ENCODE measurements at regions not wholly inside any gene's neighbourhood (a gene's known extent, or its start where the extent isn't known, plus 50 kb on each side); places are given as distances from the start of the nearest gene placed in this dataset.

GRCh38 chr20:11502061-11502460 is 415.6 kb upstream of the BTBD3 start:
- TF ChIP-seq CTCF (IDR thresholded peaks at IDR 0.05) (no peak), POLR2A (IDR thresholded peaks at IDR 0.05; ENCODE audit: low read depth) (no peak), EP300 (IDR thresholded peaks at IDR 0.05) (no peak), POLR2AphosphoS5 (IDR thresholded peaks at IDR 0.05) (no peak)
